ENCODE measurements at regions not wholly inside any gene's neighbourhood (a gene's known extent, or its start where the extent isn't known, plus 50 kb on each side); places are given as distances from the start of the nearest gene placed in this dataset.

- intact Hi-C loops (cut with micrococcal nuclease), result no loop called here
- H2AFZ ChIP-seq (ENCODE audit: insufficient read depth, low read depth, low read length, poor library complexity, severe bottlenecking), result no peak overlapping the region
- Mint-ChIP-seq H3K9me3 (ENCODE audit: insufficient read depth) (no peaks in the 10 kb centered on the region), H3K4me3 (no peak overlapping the region), H3K4me1 (no peaks in the 10 kb centered on the region), H3K27me3 (peaks cover 28% of the 10 kb centered on the region), H3K27ac (no peak overlapping the region)
- ChIA-PET POLR2A (no interaction called here), CTCF (no interaction called here)
- H3K36me3 ChIP-seq (replicated peaks in 1 of 2; ENCODE audit: control extremely low read depth in 1 of 2, control insufficient read depth in 1 of 2, extremely low read depth in 1 of 2, insufficient read depth in 2 of 2, low read length in 1 of 2), result no peaks in the 10 kb centered on the region
- 33% methylated on average over 1 of the region's 2 CpGs for WGBS (ENCODE audit: insufficient coverage)
- no peak overlapping the region for H3K4me2 ChIP-seq (replicated peaks; ENCODE audit: low read depth, low read length, poor library complexity, severe bottlenecking)
- H3K79me2 ChIP-seq (ENCODE audit: control insufficient read depth, insufficient read depth, low read length), result no peaks in the 10 kb centered on the region
- TF ChIP-seq EZH2 (IDR thresholded peaks at IDR 0.05; ENCODE audit: borderline replicate concordance, insufficient read depth, low read depth, low read length, poor library complexity, severe bottlenecking) (no peak), CTCF (IDR thresholded peaks at IDR 0.05) (no peak)
- peaks cover 0 to 20% (median 11%) of the 10 kb centered on the region in 4 experiments for H3K27me3 ChIP-seq (replicated peaks in 1 of 4; ENCODE audit: control extremely low read depth in 1 of 4, control insufficient read depth in 3 of 4, insufficient read depth in 4 of 4, low read length in 3 of 4)
- no peak overlapping the region for H3K9ac ChIP-seq (ENCODE audit: low read length)
- no peak for DNase-seq
- no peaks in the 10 kb centered on the region for H3K9me3 ChIP-seq (ENCODE audit: control extremely low read depth in 1 of 3, control insufficient read depth in 2 of 3, insufficient read depth in 1 of 3, low read length in 2 of 3)
- no peaks in the 10 kb centered on the region for H3K4me1 ChIP-seq (ENCODE audit: control insufficient read depth in 2 of 2, insufficient read depth in 2 of 2, low read length in 2 of 2)
- no peak for ATAC-seq (ENCODE audit: low read depth)
- H3K4me3 ChIP-seq (ENCODE audit: control extremely low read depth in 1 of 5, extremely low read depth in 1 of 5, insufficient read depth in 1 of 5, low read depth in 2 of 5, low read length in 4 of 5), result no peak overlapping the region
- H3K27ac ChIP-seq (ENCODE audit: low read length in 2 of 2), result no peak overlapping the region
- H4K20me1 ChIP-seq (ENCODE audit: control insufficient read depth, insufficient read depth, low read length, poor library complexity, severe bottlenecking), result no peaks in the 10 kb centered on the region
Measured at GRCh38 chr3:17986348-17986816, 244.0 kb upstream of the TBC1D5 start.

GRCh38 chr3:17985658-17986347, 243.4 kb upstream of the TBC1D5 start:
- no peaks in the 10 kb centered on the region for H4K20me1 ChIP-seq (ENCODE audit: control insufficient read depth, insufficient read depth, low read length, poor library complexity, severe bottlenecking)
- ChIA-PET POLR2A (no interaction called here), CTCF (no interaction called here)
- no peak overlapping the region for H3K9ac ChIP-seq (ENCODE audit: low read length)
- no peaks in the 10 kb centered on the region for H3K4me1 ChIP-seq (ENCODE audit: control insufficient read depth in 2 of 2, insufficient read depth in 2 of 2, low read length in 2 of 2)
- no peaks in the 10 kb centered on the region for H3K36me3 ChIP-seq (replicated peaks in 1 of 2; ENCODE audit: control extremely low read depth in 1 of 2, control insufficient read depth in 1 of 2, extremely low read depth in 1 of 2, insufficient read depth in 2 of 2, low read length in 1 of 2)
- no peak overlapping the region for H3K4me3 ChIP-seq (ENCODE audit: control extremely low read depth in 1 of 5, extremely low read depth in 1 of 5, insufficient read depth in 1 of 5, low read depth in 2 of 5, low read length in 4 of 5)
- DNase-seq (no peak), ATAC-seq (ENCODE audit: low read depth) (no peak)
- H3K27ac Mint-ChIP-seq, result no peak overlapping the region
- H3K27ac ChIP-seq (ENCODE audit: low read length in 2 of 2), result no peak overlapping the region
- no peak overlapping the region for H3K4me2 ChIP-seq (replicated peaks; ENCODE audit: low read depth, low read length, poor library complexity, severe bottlenecking)
- TF ChIP-seq CTCF (IDR thresholded peaks at IDR 0.05) (no peak), EZH2 (IDR thresholded peaks at IDR 0.05; ENCODE audit: borderline replicate concordance, insufficient read depth, low read depth, low read length, poor library complexity, severe bottlenecking) (no peak)
- no peaks in the 10 kb centered on the region for H3K9me3 Mint-ChIP-seq (ENCODE audit: insufficient read depth)
- intact Hi-C loops (cut with micrococcal nuclease), result no loop called here
- WGBS (ENCODE audit: insufficient coverage), result no CpG with 5 or more reads among the region's 2 CpGs
- H3K4me3 Mint-ChIP-seq, result no peak overlapping the region
- peaks cover 0 to 23% (median 13%) of the 10 kb centered on the region in 4 experiments for H3K27me3 ChIP-seq (replicated peaks in 1 of 4; ENCODE audit: control extremely low read depth in 1 of 4, control insufficient read depth in 3 of 4, insufficient read depth in 4 of 4, low read length in 3 of 4)
- H3K4me1 Mint-ChIP-seq, result no peaks in the 10 kb centered on the region
- no peak overlapping the region for H2AFZ ChIP-seq (ENCODE audit: insufficient read depth, low read depth, low read length, poor library complexity, severe bottlenecking)
- peaks cover 33% of the 10 kb centered on the region for H3K27me3 Mint-ChIP-seq
- H3K9me3 ChIP-seq (ENCODE audit: control extremely low read depth in 1 of 3, control insufficient read depth in 2 of 3, insufficient read depth in 1 of 3, low read length in 2 of 3), result no peaks in the 10 kb centered on the region
- H3K79me2 ChIP-seq (ENCODE audit: control insufficient read depth, insufficient read depth, low read length), result no peaks in the 10 kb centered on the region

Measured in B cell (primary cell).